GM18907 (cell line): ENCODE measurements at regions not wholly inside any gene's neighbourhood (a gene's known extent, or its start where the extent isn't known, plus 50 kb on each side); places are given as distances from the start of the nearest gene placed in this dataset.
"Not testable (repeated sequence)": the region's sequence is repeated elsewhere in the genome, so short reads cannot be mapped to it uniquely, and the experiment has no call there.

Experiments used
- ATAC-seq: cut with Tn5 transposase; IDR thresholded peaks from one replicate; pipeline ENCODE4 v1.9.1; 2021; ENCODE audit warnings: mild to moderate bottlenecking, moderate library complexity; ENCODE audit not compliant: unreplicated experiment

GRCh38 chrX:4181782-4182407 lies 468.4 kb upstream of the PRKX start:
- ATAC-seq = no peak

DNA sequence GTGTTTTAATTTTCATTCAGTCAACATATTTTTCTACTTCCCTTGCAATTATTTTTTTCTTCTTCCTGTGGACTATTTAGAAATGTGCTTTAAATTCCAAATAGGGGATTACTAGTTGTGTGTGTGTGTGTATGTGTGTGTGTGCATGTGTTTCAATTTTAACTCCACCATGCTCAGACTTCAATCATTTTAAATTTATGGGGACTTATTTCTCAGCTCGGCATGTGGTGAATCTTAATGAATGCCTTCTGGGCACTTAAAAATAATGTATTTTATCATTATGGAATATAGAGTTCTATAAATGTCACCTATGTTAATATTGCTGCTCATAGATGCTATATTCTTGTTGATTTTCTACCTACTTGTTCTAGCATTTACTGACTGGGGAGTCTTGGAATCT lies 465.6 kb upstream of the PRKX start:
- no peak for ATAC-seq

DNA sequence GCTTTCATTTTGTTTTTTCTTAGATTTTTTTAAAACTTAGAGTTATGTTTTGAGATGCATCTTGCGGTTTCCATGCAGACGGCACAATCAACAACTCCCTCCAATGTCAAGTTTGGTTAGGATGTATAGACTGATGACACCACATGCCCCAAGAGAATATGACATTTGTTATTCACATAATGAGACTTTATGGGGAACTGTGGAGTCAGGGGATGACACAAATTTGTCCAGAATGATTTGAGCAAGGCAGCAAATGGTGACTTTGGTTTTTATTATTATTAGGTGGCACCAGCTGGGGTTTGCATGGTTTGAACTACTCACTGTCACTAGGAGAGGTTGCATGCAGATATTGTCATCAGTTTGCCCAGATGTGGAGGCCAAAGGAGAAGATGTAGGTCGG lies 461.8 kb upstream of the PRKX start:
- ATAC-seq = no peak

DNA sequence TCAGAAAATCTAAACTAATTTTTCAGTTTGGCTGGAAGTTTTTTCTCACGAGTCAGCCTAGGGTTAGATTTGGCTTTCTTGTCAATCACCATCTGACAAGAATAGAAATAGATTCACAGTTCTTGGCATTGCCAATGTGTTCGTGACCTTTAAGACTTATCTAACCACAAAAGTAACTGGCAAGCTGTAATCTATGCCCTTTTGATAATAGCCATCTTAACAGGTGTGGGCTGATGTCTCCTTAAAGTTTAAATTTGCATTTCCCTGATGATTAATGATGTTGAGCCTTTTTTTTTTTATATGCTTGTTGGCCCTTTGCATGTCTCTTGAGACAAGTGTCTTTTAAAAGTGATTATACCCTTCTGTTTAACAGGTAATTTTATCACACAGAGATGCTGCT lies 460.3 kb upstream of the PRKX start:
- no peak for ATAC-seq

DNA sequence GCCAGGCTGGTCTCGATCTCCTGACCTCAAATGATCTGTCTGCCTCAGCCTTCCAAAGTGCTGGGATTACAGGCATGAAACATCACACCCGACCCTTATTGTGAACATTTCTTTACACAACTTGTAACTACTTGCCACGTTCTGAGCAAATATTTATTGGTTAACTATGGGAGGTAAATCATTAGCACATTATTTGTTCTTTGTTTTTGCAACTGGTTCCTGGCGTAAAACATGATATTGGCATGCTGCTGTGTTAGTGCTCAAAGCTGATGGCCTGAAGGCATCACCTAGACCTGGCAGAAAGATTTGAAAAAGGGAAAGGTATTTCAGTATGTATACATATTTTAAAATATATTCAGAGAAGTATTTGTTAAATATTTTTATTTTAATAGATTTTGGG lies 438.3 kb upstream of the PRKX start:
- no peak for ATAC-seq

- no peak for ATAC-seq
Observed at GRCh38 chrX:4150259-4150658, 436.8 kb upstream of the PRKX start.

- no peak for ATAC-seq
Observed at GRCh38 chrX:4129626-4130025, 416.2 kb upstream of the PRKX start.

- ATAC-seq = no peak
Observed at GRCh38 chrX:4118666-4119530, 405.4 kb upstream of the PRKX start.

- no peak for ATAC-seq
Observed at GRCh38 chrX:4110964-4111363, 397.5 kb upstream of the PRKX start.

- ATAC-seq = no peak
Observed at GRCh38 chrX:4094926-4095325, 381.5 kb upstream of the PRKX start.

- ATAC-seq = no peak
Observed at GRCh38 chrX:4091046-4091760, 377.8 kb upstream of the PRKX start.

DNA sequence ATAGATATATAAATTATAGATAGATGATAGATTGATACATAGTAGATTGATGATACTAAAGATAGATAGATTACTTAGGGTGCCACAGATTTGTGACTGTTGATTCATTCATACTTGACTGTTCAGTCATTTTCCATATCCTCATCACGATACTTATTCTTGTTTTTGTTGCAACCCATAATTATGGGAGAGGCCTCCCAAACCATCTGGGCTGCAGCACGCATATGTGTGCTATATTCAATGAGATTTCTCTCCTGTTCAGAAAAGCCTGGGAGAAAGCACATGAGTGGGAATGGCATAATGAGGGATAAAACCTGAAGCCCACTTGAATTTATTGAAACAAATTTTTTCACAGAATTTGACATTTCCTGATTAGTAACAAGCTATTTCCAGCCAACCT lies 346.4 kb upstream of the PRKX start:
- ATAC-seq = no peak

DNA sequence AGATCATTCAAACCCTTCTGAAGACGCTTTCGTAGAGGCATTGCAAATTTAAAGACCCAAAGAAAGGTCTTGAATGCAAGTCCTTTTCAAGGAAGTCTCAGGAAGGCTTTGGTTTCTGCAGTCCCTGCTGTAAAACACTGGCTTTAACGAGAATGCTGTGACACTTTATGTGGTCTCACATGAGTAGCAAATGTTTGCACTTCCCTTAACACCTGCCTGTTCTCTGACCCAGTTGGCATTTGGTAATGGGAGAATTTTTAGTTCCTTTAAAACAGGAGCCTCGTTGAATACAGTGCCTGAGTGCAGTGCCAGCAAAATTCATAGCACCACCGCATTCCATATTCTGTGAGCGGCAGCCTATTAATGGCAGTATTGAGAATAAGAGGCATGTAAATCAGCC lies 330.5 kb upstream of the PRKX start:
- no peak for ATAC-seq

DNA sequence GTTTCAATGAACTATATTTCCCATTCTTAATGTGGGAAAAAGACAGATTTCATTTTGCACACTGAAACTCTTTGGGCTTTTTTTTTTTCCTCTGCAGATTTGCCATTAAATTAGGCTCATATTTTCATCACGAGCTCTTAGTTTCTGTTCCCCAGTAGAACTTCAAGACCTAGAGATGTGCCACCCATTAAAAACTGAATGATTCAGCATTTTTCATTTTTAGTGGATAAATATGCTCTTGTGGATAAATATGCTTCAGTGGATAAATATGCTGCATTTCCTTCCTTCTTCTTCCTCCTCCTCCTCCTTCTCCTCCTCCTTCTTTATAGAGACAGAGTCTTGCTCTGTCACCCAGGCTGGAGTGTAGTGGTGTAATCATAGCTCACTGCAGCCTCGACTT lies 322.4 kb upstream of the PRKX start:
- ATAC-seq = no peak

- no peak for ATAC-seq
Observed at GRCh38 chrX:4028151-4028550, 314.7 kb upstream of the PRKX start.

- ATAC-seq = no peak
Observed at GRCh38 chrX:4005281-4005680, 291.8 kb upstream of the PRKX start.

DNA sequence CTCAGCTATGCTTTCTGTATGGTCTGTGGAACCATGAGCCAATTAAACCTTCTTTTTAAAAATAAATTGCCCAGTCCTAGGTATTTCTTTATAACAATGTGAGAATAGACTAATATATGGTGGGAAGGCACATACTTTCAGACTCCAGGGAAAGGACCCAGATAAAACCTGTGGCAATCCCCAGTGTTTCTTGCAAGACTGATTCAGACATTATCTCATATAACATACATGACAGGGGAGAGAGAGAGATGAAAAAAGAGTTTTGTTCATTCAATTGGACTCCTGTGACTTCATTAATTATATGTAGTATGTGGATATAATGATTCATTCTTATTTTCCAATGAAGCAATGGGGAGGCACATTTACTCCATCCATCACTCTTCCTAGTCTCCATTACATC lies 291.4 kb upstream of the PRKX start:
- no peak for ATAC-seq

GRCh38 chrX:3994315-3994714 lies 280.9 kb upstream of the PRKX start:
- no peak for ATAC-seq

DNA sequence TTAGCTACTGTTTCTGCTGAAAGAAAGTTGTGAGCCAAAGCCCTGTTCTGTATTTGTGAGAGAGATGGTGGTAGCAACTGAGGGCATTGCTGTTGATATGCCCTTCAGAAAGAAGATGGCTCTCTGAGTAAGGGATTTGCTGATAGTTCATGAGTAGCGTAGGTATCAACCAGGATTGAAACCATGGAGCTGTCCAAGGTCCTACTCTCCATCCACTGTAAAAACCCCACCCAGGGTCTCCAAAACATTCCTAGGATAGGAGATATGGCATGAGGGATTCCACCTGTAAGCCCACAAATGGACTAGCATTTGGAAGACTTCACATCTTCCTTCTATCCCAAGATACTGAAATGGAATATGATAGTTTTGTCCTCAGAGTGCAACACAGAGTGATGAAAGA lies 277.1 kb upstream of the PRKX start:
- ATAC-seq = no peak

- ATAC-seq = not testable (repeated sequence)
Observed at GRCh38 chrX:3972104-3972858, 258.8 kb upstream of the PRKX start.

DNA sequence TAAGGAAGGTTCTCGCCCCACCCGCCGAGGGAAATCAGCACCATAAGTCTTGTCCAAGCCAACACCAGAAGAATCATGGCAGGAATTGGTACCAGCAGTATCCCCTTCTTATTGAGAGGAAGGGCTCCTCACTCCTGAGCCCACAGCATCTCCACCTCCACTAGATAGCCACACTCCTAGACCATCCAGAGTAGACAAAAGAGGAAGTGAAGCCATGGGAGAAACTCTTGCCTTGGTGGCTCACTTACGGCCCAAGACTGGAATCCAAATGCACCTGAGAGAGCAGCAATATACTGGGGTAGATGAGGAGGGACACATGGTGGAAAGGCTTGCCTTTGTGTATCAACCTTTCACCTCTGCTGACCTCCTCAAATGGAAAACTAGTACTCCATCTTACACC lies 255.3 kb upstream of the PRKX start:
- no peak for ATAC-seq
